Cardiac muscle cell (in vitro differentiated cells and primary cell): ENCODE measurements at regions not wholly inside any gene's neighbourhood (a gene's known extent, or its start where the extent isn't known, plus 50 kb on each side); places are given as distances from the start of the nearest gene placed in this dataset.

Source experiments
- DNase-seq, 2 donors: peaks; one replicate each; pipeline versions ENCODE4 v3.0.0 to v3.0.0-alpha.2; 2010 to 2017; ENCODE audit warnings: low read depth in 1 of 2, low spot score in 1 of 2
- H3K27ac ChIP-seq: fragments of 200-600 bp; sonication (generic); 2 replicates; pipeline ENCODE4 v1.5.1; 2016
- H3K27me3 ChIP-seq: fragments of 200-600 bp; sonication (generic); 2 replicates; pipeline ENCODE4 v1.6.0; 2016; ENCODE audit warnings: control low read depth
- H3K36me3 ChIP-seq: fragments of 200-600 bp; sonication (generic); 2 replicates; pipeline ENCODE4 v1.5.1; 2016; ENCODE audit warnings: control low read depth
- H3K4me1 ChIP-seq: fragments of 200-600 bp; sonication (generic); 2 replicates; pipeline ENCODE4 v1.8.1; 2017; ENCODE audit warnings: low read depth, mild to moderate bottlenecking, mixed run types
- H3K4me3 ChIP-seq: fragments of 200-600 bp; sonication (generic); 2 replicates; pipeline ENCODE4 v1.5.1; 2016; ENCODE audit warnings: mild to moderate bottlenecking
- H3K9me3 ChIP-seq: fragments of 200-600 bp; sonication (generic); 2 replicates; pipeline ENCODE4 v1.5.1; 2017; ENCODE audit warnings: low read depth, mild to moderate bottlenecking, control low read depth
- CTCF ChIP-seq: IDR thresholded peaks from 2 replicates; pipeline ENCODE4 v1.5.1; 2012; ENCODE audit warnings: low read depth, mild to moderate bottlenecking, low read length

GRCh38 chr16:73301984-73302383, 254.1 kb upstream of the ZFHX3 start:
- Histone ChIP-seq H3K27ac (no peak overlapping the region), H3K9me3 (no peaks in the 10 kb centered on the region), H3K4me1 (no peaks in the 10 kb centered on the region), H3K27me3 (no peaks in the 10 kb centered on the region), H3K36me3 (no peaks in the 10 kb centered on the region), H3K4me3 (no peak overlapping the region)
- TF ChIP-seq CTCF: no peak
- no peak for DNase-seq

- no peak for TF ChIP-seq CTCF
- DNase-seq: no peak
Measured at GRCh38 chr16:73299346-73299745, 251.4 kb upstream of the ZFHX3 start.

GRCh38 chr16:73298562-73298961, 250.6 kb upstream of the ZFHX3 start:
- H3K4me3 ChIP-seq: no peak overlapping the region
- peak in 1 of 2 donors; percentile 52 for DNase-seq
- no peak for TF ChIP-seq CTCF
- H3K9me3 ChIP-seq: no peaks in the 10 kb centered on the region
- H3K4me1 ChIP-seq: no peaks in the 10 kb centered on the region
- H3K36me3 ChIP-seq: no peaks in the 10 kb centered on the region
- H3K27me3 ChIP-seq: no peaks in the 10 kb centered on the region
- no peak overlapping the region for H3K27ac ChIP-seq

More at GRCh38 chr16:73299346-73299745, 251.4 kb upstream of the ZFHX3 start:
- H3K36me3 ChIP-seq: no peaks in the 10 kb centered on the region
- no peak overlapping the region for H3K4me3 ChIP-seq
- no peaks in the 10 kb centered on the region for H3K4me1 ChIP-seq
- H3K27me3 ChIP-seq: no peaks in the 10 kb centered on the region
- no peak overlapping the region for H3K27ac ChIP-seq
- no peaks in the 10 kb centered on the region for H3K9me3 ChIP-seq

GRCh38 chr16:73290258-73290657, 242.3 kb upstream of the ZFHX3 start:
- no peak overlapping the region for H3K4me3 ChIP-seq
- no peaks in the 10 kb centered on the region for H3K4me1 ChIP-seq
- no peaks in the 10 kb centered on the region for H3K9me3 ChIP-seq
- DNase-seq: no peak
- no peak for TF ChIP-seq CTCF
- no peaks in the 10 kb centered on the region for H3K27me3 ChIP-seq
- no peaks in the 10 kb centered on the region for H3K36me3 ChIP-seq
- H3K27ac ChIP-seq: no peak overlapping the region

- no peak for TF ChIP-seq CTCF
- Histone ChIP-seq H3K4me3 (no peak overlapping the region), H3K36me3 (no peaks in the 10 kb centered on the region), H3K27ac (no peak overlapping the region), H3K4me1 (no peaks in the 10 kb centered on the region), H3K27me3 (no peaks in the 10 kb centered on the region), H3K9me3 (no peaks in the 10 kb centered on the region)
- DNase-seq: no peak
Measured at GRCh38 chr16:73289232-73289631, 241.3 kb upstream of the ZFHX3 start.

GRCh38 chr16:73288520-73288919, 240.6 kb upstream of the ZFHX3 start:
- Histone ChIP-seq H3K9me3 (no peaks in the 10 kb centered on the region), H3K27me3 (no peaks in the 10 kb centered on the region), H3K4me3 (no peak overlapping the region), H3K36me3 (no peaks in the 10 kb centered on the region), H3K4me1 (no peaks in the 10 kb centered on the region), H3K27ac (no peak overlapping the region)
- TF ChIP-seq CTCF: no peak
- peak in 1 of 2 donors; percentile 1 for DNase-seq
